ENCODE measurements at regions not wholly inside any gene's neighbourhood (a gene's known extent, or its start where the extent isn't known, plus 50 kb on each side); places are given as distances from the start of the nearest gene placed in this dataset.

DNA sequence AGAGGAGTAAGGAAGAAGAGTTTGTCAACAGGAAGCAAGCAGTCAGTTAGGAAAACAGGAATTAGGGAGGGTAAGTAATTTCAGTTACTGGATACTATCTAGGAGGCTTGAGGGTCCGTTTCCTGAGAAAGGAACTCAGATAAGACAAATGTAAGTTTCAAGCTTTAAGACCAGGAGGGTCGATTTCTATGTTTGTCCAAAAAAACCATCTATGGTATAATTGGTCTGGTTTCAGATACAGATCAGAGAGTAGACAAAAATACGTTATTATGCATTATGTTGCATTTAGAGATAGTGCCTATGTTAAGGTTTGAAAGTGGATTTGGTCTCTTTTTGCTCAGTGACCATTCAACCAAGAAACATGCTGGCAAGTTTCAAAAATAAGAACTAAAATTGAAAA, 789.6 kb upstream of the PCDH20 start:
- TF ChIP-seq, protein P1, sequence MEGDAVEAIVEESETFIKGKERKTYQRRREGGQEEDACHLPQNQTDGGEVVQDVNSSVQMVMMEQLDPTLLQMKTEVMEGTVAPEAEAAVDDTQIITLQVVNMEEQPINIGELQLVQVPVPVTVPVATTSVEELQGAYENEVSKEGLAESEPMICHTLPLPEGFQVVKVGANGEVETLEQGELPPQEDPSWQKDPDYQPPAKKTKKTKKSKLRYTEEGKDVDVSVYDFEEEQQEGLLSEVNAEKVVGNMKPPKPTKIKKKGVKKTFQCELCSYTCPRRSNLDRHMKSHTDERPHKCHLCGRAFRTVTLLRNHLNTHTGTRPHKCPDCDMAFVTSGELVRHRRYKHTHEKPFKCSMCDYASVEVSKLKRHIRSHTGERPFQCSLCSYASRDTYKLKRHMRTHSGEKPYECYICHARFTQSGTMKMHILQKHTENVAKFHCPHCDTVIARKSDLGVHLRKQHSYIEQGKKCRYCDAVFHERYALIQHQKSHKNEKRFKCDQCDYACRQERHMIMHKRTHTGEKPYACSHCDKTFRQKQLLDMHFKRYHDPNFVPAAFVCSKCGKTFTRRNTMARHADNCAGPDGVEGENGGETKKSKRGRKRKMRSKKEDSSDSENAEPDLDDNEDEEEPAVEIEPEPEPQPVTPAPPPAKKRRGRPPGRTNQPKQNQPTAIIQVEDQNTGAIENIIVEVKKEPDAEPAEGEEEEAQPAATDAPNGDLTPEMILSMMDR (IDR thresholded peaks at IDR 0.05), result no peak
- no peak for TF ChIP-seq ZFX (IDR thresholded peaks at IDR 0.05; ENCODE audit: borderline replicate concordance)

Measured in 22Rv1 (cell line).